ENCODE measurements at regions not wholly inside any gene's neighbourhood (a gene's known extent, or its start where the extent isn't known, plus 50 kb on each side); places are given as distances from the start of the nearest gene placed in this dataset.

DNA sequence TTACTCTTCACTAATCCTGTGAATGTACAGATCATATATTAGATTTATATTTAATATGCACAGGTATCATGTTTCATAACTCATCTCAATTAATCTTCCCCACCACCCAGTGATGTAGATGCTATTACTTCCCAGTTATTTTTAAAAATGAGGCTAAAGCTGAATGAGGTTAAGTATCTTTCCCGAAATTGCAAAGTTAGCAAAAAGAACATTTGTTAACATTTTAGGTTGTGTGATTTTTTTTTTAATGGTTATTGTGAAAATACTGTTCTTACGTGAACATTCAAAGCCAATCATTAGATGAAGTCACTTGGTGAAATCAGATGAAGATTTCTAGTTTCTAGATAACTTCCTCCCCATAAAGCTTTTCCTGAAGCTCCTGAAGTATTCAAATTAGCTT, 186.9 kb upstream of the PLEKHA5 start:
- H3K27ac ChIP-seq, result no peak overlapping the region
- no peak for TF ChIP-seq ZFX (IDR thresholded peaks at IDR 0.05; ENCODE audit: borderline replicate concordance)
- TF ChIP-seq, protein P1, sequence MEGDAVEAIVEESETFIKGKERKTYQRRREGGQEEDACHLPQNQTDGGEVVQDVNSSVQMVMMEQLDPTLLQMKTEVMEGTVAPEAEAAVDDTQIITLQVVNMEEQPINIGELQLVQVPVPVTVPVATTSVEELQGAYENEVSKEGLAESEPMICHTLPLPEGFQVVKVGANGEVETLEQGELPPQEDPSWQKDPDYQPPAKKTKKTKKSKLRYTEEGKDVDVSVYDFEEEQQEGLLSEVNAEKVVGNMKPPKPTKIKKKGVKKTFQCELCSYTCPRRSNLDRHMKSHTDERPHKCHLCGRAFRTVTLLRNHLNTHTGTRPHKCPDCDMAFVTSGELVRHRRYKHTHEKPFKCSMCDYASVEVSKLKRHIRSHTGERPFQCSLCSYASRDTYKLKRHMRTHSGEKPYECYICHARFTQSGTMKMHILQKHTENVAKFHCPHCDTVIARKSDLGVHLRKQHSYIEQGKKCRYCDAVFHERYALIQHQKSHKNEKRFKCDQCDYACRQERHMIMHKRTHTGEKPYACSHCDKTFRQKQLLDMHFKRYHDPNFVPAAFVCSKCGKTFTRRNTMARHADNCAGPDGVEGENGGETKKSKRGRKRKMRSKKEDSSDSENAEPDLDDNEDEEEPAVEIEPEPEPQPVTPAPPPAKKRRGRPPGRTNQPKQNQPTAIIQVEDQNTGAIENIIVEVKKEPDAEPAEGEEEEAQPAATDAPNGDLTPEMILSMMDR (IDR thresholded peaks at IDR 0.05), result no peak

DNA sequence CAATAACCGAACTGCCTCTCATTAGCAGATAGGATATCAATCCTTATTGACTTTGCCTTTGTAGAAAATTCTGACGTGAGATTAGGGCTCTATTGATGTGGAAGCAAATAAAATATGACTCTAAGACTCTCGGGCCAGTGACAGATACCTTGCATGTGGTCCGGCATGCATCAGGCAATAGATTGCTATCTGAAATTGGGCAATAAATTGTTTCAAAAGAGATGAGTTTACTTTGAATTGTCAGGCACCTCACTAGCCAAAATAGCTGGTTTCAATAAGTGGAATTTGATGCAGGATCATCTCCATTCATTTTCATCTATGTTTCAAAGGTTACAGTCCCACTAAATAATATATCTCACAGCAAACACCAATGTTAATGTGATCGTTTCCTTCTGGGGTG, 186.3 kb upstream of the PLEKHA5 start:
- no peak overlapping the region for H3K27ac ChIP-seq
- TF ChIP-seq, protein P1 (IDR thresholded peaks at IDR 0.05), result no peak
- TF ChIP-seq ZFX (IDR thresholded peaks at IDR 0.05; ENCODE audit: borderline replicate concordance), result no peak

DNA sequence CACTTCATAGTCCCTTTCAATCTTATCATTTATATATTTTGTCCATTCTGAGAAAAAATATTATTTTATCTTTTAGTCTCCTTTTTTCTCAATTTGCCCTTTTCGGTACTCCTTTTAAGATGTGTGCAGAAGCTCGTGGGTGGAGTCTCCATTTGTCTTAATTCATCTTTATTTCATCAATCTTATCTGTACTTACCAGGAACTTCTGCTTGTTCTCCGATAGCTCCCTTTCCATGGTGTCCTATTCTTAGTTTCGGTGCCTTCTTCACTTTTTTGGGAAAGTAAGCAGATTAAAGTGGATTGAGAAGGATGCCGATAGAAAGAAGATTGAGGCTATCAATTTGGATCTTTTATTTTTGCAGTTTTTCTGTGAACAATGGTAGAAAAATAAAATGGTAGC, 183.4 kb upstream of the PLEKHA5 start:
- TF ChIP-seq, protein P1 (IDR thresholded peaks at IDR 0.05), result no peak
- TF ChIP-seq ZFX (IDR thresholded peaks at IDR 0.05; ENCODE audit: borderline replicate concordance), result no peak
- H3K27ac ChIP-seq, result no peak overlapping the region

DNA sequence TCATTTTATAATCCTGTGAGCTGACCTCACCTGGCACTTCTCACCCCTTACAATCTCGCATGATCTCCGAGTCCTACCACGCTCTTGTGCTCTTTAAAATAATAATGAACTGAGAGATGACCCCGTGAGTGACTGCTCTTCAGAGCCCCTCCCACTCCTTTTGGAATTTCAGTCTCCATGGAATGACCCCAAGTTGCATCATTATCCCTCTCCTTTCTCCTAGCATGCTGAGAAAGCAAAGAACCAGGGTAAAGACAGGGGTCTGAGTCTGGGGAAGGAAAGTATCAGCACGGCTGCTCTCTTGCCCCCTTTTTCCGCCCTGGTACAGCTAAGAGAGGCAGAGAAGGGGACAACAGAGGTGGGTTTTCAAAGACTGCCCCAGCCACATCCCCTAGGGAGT, 178.3 kb upstream of the PLEKHA5 start:
- H3K27ac ChIP-seq, result no peak overlapping the region
- no peak for TF ChIP-seq ZFX (IDR thresholded peaks at IDR 0.05; ENCODE audit: borderline replicate concordance)
- TF ChIP-seq, protein P1 (IDR thresholded peaks at IDR 0.05), result no peak

DNA sequence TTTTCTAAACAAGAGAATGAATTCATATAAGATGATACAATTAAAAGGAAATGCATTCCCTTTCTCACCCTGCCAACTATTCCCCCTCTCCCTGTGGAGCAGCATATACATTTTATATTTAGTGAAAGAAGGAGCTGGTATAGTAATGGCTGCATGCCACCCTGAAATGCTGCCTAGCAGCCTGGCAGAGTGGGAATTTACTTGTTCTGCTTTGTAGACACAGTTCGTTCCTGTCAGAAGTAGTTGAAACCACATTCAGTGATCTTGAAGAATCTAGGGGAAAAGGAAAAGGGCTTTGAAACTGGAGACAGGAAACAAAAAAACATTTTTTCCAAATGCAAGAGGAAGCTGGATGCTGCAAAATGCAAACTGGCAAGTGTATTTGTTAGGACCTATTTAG, 176.0 kb upstream of the PLEKHA5 start:
- H3K27ac ChIP-seq, result no peak overlapping the region
- TF ChIP-seq, protein P1 (IDR thresholded peaks at IDR 0.05), result no peak
- TF ChIP-seq ZFX (IDR thresholded peaks at IDR 0.05; ENCODE audit: borderline replicate concordance), result no peak

DNA sequence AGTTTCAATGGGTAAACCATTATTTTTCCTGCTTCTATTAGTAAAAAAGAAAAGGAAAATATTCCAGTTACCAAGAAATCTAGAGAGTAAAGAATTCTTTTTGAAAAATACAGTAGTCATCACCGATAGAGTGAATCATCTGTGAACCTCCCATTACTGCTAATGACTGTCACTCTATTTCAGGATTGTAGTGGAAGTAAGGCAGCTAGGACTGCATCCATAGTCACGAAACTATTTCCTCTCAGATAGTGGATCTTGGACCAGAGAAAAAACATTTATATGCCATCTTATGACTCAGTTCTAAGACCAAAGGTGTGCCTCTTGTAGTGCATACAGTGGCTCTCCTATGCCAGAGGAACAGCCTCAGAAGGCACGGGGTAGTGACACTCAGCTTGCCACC, 173.9 kb upstream of the PLEKHA5 start:
- no peak for TF ChIP-seq ZFX (IDR thresholded peaks at IDR 0.05; ENCODE audit: borderline replicate concordance)
- TF ChIP-seq, protein P1 (IDR thresholded peaks at IDR 0.05), result no peak
- H3K27ac ChIP-seq, result no peak overlapping the region

DNA sequence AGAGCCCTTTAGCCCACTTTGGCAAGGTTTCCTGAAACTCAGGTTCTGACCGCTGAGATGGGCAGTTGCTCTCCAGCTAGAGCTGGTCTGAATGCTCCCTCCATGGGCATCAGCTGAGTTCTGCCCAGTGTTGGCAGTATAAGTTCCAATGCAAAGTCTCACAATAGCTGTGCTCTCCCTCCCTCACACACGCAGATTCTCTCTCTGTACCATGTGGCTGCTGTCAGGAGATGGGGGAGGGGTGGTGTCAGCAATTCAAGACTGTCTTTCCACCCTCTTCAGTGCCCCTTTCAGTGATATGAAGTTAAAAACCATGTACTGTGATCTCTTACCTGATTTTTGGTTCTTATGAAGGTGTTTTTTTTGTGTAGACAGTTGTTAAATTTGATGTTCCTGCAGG, 164.3 kb upstream of the PLEKHA5 start:
- H3K27ac ChIP-seq, result no peak overlapping the region
- TF ChIP-seq ZFX (IDR thresholded peaks at IDR 0.05; ENCODE audit: borderline replicate concordance), result no peak
- TF ChIP-seq, protein P1 (IDR thresholded peaks at IDR 0.05), result no peak
